OCI-LY3 (cell line): ENCODE measurements at regions not wholly inside any gene's neighbourhood (a gene's known extent, or its start where the extent isn't known, plus 50 kb on each side); places are given as distances from the start of the nearest gene placed in this dataset.

Experiments used
- H2AFZ ChIP-seq: fragments of 200-600, 300-600 bp; shearing (Covaris generic); 2 replicates; pipeline ENCODE4 v1.6.0; 2014; ENCODE audit warnings: antibody characterized with exemption, low read depth, low read length
- H3K27ac ChIP-seq: fragments of 200-600, 300-600 bp; sonication (generic); 2 replicates; pipeline ENCODE4 v1.5.1; 2014; ENCODE audit warnings: mild to moderate bottlenecking, low read length, moderate library complexity, mixed read lengths
- H3K27me3 ChIP-seq: fragments of 200-600, 300-600 bp; sonication (generic); 2 replicates; pipeline ENCODE4 v1.6.1; 2014; ENCODE audit warnings: low read depth, low read length, mixed read lengths
- H3K36me3 ChIP-seq: fragments of 200-600, 300-600 bp; sonication (generic); replicated peaks from 2 replicates; pipeline ENCODE3; 2014; ENCODE audit warnings: low read depth, low read length, mixed read lengths
- H3K4me1 ChIP-seq: fragments of 300-600, 200-600 bp; sonication (generic); 2 replicates; pipeline ENCODE4 v1.6.1; 2014; ENCODE audit warnings: low read length, mixed read lengths
- H3K4me2 ChIP-seq: fragments of 200-600, 300-600 bp; sonication (generic); 2 replicates; pipeline ENCODE4 v1.6.1; 2014; ENCODE audit warnings: low read length, mixed read lengths
- H3K4me3 ChIP-seq: fragments of 300-600, 200-600 bp; sonication (generic); 2 replicates; pipeline ENCODE4 v1.5.1; 2014; ENCODE audit warnings: antibody characterized with exemption, mild to moderate bottlenecking, low read length, moderate library complexity
- H3K79me2 ChIP-seq: fragments of 300-600, 200-600 bp; shearing (Covaris generic); 2 replicates; pipeline ENCODE4 v1.6.1; 2014; ENCODE audit warnings: mild to moderate bottlenecking, low read length, mixed read lengths
- H3K9ac ChIP-seq: fragments of 300-600, 200-600 bp; shearing (Covaris generic); 2 replicates; pipeline ENCODE4 v1.6.0; 2014; ENCODE audit warnings: mild to moderate bottlenecking, low read length, moderate library complexity
- H3K9me3 ChIP-seq: fragments of 200-600, 300-600 bp; shearing (Covaris generic); 2 replicates; pipeline ENCODE4 v1.6.1; 2014; ENCODE audit warnings: low read length, mixed read lengths; ENCODE audit not compliant: insufficient read depth
- H4K20me1 ChIP-seq: fragments of 200-600, 300-600 bp; sonication (generic); 2 replicates; pipeline ENCODE4 v1.6.1; 2016; ENCODE audit warnings: low read length, mixed read lengths; ENCODE audit not compliant: insufficient read depth
- EZH2phosphoT487 ChIP-seq: fragments of 200-600 bp; shearing (Covaris generic); IDR thresholded peaks from 2 replicates; pipeline ENCODE4 v1.6.1; 2018; ENCODE audit warnings: antibody characterized with exemption, mixed run types, low read depth
- TF ChIP-seq, protein P1 (sequence below): fragments of 200-600, 300-600 bp; sonication (generic); IDR thresholded peaks from 2 replicates; pipeline ENCODE4 v1.5.1; 2014; ENCODE audit warnings: antibody characterized with exemption, low read length, low read depth

DNA sequence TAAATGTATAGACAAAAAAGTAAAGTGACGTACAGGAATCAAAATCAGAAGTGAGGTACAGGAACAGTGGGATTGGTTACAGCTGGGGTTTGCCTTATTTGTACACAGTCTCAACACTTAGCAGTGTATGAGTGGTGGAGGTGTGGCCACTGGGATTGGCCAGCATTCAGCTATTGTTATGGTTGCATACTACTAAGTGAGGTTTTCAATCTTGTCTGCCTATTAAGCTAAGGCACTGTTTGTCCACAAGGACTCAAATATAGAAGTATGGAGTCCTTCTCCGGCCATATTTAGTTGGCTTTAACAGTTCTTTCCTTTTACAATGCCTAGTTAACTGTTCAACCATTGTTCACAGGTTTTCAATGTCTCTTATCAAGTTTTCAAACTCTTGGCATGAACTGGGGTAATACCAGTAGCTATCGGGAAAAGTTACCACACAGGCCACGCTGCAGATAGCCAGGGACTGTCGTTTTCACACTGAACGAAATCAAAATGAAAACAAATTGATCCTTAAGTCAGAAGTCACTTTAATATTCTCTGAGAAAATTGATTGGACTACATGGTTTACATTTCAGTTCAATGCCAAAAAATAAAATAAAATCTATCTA is 176.0 kb upstream of the FREM1 start:
- no peaks in the 10 kb centered on the region for H3K36me3 ChIP-seq
- no peaks in the 10 kb centered on the region for H3K9me3 ChIP-seq
- H3K27ac ChIP-seq: no peak overlapping the region
- no peak overlapping the region for H3K4me3 ChIP-seq
- no peaks in the 10 kb centered on the region for H3K27me3 ChIP-seq
- TF ChIP-seq, protein P1, sequence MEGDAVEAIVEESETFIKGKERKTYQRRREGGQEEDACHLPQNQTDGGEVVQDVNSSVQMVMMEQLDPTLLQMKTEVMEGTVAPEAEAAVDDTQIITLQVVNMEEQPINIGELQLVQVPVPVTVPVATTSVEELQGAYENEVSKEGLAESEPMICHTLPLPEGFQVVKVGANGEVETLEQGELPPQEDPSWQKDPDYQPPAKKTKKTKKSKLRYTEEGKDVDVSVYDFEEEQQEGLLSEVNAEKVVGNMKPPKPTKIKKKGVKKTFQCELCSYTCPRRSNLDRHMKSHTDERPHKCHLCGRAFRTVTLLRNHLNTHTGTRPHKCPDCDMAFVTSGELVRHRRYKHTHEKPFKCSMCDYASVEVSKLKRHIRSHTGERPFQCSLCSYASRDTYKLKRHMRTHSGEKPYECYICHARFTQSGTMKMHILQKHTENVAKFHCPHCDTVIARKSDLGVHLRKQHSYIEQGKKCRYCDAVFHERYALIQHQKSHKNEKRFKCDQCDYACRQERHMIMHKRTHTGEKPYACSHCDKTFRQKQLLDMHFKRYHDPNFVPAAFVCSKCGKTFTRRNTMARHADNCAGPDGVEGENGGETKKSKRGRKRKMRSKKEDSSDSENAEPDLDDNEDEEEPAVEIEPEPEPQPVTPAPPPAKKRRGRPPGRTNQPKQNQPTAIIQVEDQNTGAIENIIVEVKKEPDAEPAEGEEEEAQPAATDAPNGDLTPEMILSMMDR: no peak
- TF ChIP-seq EZH2phosphoT487: no peak
- no peak overlapping the region for H2AFZ ChIP-seq
- H4K20me1 ChIP-seq: no peaks in the 10 kb centered on the region
- no peak overlapping the region for H3K4me2 ChIP-seq
- no peaks in the 10 kb centered on the region for H3K79me2 ChIP-seq
- no peaks in the 10 kb centered on the region for H3K4me1 ChIP-seq
- H3K9ac ChIP-seq: no peak overlapping the region

DNA sequence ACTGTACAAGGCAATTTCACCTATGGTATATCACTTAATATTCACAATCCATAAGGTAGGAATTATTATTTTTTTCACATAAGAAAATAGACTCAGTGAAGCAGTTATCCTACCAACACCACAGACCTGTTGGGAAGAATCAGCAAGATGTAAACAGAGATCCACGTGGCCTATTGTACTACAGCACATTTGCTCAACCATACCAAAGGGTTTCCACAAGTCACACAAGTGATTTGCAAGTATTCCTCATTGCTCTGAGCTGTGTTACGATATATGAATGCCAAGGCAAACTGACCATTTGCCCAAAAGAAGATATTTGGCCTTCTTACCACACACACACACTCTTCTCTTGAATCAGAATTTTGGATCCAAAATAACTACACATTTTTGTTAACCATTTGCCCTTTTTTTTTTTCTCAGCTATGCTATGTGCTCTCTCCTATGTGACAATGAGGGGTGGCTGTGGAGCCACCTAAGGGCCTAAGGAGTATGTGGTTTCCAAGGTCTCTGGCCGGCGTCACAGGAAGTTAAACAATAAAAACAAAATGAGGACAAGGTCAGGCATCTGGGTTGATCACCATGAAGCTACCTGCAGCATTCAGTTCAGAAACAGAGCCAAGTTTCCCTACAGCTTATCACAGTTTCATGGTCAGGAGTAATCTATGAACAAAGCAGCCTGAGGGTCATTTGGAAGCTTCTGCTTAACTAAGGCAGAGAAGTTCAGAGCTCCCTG is 171.0 kb upstream of the FREM1 start:
- Histone ChIP-seq H3K36me3 (no peaks in the 10 kb centered on the region), H3K9me3 (no peaks in the 10 kb centered on the region), H3K27me3 (no peaks in the 10 kb centered on the region), H3K9ac (no peak overlapping the region), H3K27ac (no peak overlapping the region), H3K4me3 (no peak overlapping the region), H2AFZ (no peak overlapping the region), H3K4me1 (no peaks in the 10 kb centered on the region), H4K20me1 (no peaks in the 10 kb centered on the region), H3K4me2 (no peak overlapping the region), H3K79me2 (no peaks in the 10 kb centered on the region)
- TF ChIP-seq, protein P1: no peak
- TF ChIP-seq EZH2phosphoT487: no peak

DNA sequence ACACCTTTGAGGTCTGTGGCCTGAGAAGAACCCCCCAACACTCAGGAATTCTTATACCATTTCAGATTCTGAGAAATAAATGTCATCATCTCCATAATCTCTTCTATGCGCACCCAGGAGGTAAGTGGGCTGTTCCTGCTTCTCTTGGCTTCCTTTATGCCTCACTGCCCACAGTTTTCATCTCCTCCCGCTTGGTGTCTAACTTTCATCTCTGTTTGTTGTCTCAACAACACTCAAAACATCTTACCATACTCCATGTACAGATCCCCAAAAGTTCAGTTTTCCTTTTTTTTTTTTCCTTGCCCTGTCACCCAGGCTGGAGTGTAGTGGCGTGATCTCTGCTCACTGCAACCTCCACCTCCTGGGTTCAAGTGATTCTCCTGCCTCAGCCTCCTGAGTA is 170.2 kb upstream of the FREM1 start:
- Histone ChIP-seq H3K9ac (no peak overlapping the region), H3K4me3 (no peak overlapping the region), H2AFZ (no peak overlapping the region), H3K4me1 (no peaks in the 10 kb centered on the region), H3K27ac (no peak overlapping the region), H4K20me1 (no peaks in the 10 kb centered on the region), H3K36me3 (no peaks in the 10 kb centered on the region), H3K27me3 (no peaks in the 10 kb centered on the region), H3K79me2 (no peaks in the 10 kb centered on the region), H3K9me3 (no peaks in the 10 kb centered on the region), H3K4me2 (no peak overlapping the region)
- TF ChIP-seq EZH2phosphoT487: no peak
- TF ChIP-seq, protein P1: no peak

DNA sequence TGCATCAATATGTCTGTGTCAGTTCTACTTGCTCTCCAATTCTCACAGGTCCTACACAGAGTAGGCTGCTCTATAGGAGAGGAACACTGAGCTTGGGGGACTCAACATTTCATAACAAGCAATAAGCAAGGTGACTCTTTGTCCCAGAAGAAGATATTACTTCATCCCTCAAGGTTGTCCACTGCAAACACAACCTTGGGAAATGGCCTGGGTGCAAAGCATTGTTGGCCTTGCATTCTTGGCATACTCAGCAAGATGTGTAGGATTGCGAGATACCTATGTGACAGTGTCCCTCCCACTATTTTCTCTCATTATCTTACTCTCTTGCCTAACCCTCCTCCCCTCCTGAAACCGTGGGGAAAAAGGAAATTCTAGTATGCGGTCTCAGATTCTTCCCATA is 169.8 kb upstream of the FREM1 start:
- TF ChIP-seq, protein P1: no peak
- no peak for TF ChIP-seq EZH2phosphoT487
- no peaks in the 10 kb centered on the region for H3K36me3 ChIP-seq

More for the DNA sequence above, 169.8 kb upstream of the FREM1 start:
- H3K79me2 ChIP-seq: no peaks in the 10 kb centered on the region
- H3K4me2 ChIP-seq: no peak overlapping the region
- no peak overlapping the region for H3K27ac ChIP-seq
- H3K4me3 ChIP-seq: no peak overlapping the region
- H2AFZ ChIP-seq: no peak overlapping the region
- H3K9ac ChIP-seq: no peak overlapping the region
- no peaks in the 10 kb centered on the region for H3K9me3 ChIP-seq
- no peaks in the 10 kb centered on the region for H3K27me3 ChIP-seq
- H3K4me1 ChIP-seq: no peaks in the 10 kb centered on the region
- no peaks in the 10 kb centered on the region for H4K20me1 ChIP-seq
